ENCODE measurements at regions not wholly inside any gene's neighbourhood (a gene's known extent, or its start where the extent isn't known, plus 50 kb on each side); places are given as distances from the start of the nearest gene placed in this dataset.

GRCh38 chr12:23098110-23098509, 473.1 kb downstream of the ETNK1 start:
- H3K27me3 Mint-ChIP-seq (ENCODE audit: low read depth): no peaks in the 10 kb centered on the region; the same call in 1 of the 2 replicates
- POLR2A ChIA-PET: no interaction called here
- H3K4me3 Mint-ChIP-seq: no peak overlapping the region

DNA sequence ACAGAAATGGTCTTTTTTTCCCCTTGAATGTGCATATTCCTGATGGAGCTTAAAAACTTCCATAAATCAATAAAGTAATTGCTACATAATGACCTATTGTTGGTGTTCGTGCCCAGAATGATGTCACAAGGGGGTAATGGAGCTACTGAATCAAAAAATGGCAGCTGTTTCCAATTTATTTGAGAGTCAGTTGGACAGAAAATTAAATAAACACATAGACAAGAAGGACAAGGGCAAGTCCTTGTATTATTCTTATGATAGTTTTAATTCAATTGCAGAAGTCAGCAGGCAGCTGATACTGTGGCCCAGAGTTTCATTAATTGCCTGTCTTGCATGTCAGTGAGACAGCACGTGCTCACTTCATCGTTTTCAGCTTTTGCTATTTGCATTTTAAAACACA, 473.5 kb downstream of the ETNK1 start:
- no peak for DNase-seq (ENCODE audit: low spot score)
- CTCF ChIA-PET: interaction anchor here (0.9 kb wide), 1 partner anchor 243 kb away, joined by 3 read pairs; no protein-coding TSS in a partner anchor
- ATAC-seq: no peak
- TF ChIP-seq OVOL2 (CRISPR knock-in tag; IDR thresholded peaks at IDR 0.05; ENCODE audit: borderline replicate concordance): no peak
- no peak for TF ChIP-seq MAX (CRISPR knock-in tag; IDR thresholded peaks at IDR 0.05)
- no peak for TF ChIP-seq FOXK1 (CRISPR knock-in tag; IDR thresholded peaks at IDR 0.05)
- TF ChIP-seq MYBL2 (CRISPR knock-in tag; IDR thresholded peaks at IDR 0.05): no peak
- TF ChIP-seq ESRRA (CRISPR knock-in tag; IDR thresholded peaks at IDR 0.05; ENCODE audit: borderline replicate concordance): no peak
- TF ChIP-seq, protein P1, sequence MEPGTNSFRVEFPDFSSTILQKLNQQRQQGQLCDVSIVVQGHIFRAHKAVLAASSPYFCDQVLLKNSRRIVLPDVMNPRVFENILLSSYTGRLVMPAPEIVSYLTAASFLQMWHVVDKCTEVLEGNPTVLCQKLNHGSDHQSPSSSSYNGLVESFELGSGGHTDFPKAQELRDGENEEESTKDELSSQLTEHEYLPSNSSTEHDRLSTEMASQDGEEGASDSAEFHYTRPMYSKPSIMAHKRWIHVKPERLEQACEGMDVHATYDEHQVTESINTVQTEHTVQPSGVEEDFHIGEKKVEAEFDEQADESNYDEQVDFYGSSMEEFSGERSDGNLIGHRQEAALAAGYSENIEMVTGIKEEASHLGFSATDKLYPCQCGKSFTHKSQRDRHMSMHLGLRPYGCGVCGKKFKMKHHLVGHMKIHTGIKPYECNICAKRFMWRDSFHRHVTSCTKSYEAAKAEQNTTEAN (CRISPR knock-in tag; IDR thresholded peaks at IDR 0.05): no peak
- TF ChIP-seq TEAD4 (CRISPR knock-in tag; IDR thresholded peaks at IDR 0.05): no peak
- TF ChIP-seq RELA (CRISPR knock-in tag; IDR thresholded peaks at IDR 0.05; ENCODE audit: borderline replicate concordance): no peak
- no peak for TF ChIP-seq ZNF281 (CRISPR knock-in tag; IDR thresholded peaks at IDR 0.05)
- TF ChIP-seq NR3C1 (CRISPR knock-in tag; conservative IDR thresholded peaks at IDR 0.05; ENCODE audit: low read depth): no peak
- no peak for TF ChIP-seq JUN (CRISPR knock-in tag; IDR thresholded peaks at IDR 0.05)

More at GRCh38 chr12:23098110-23098509, 473.1 kb downstream of the ETNK1 start:
- ATAC-seq (no peak), DNase-seq (ENCODE audit: low spot score) (no peak)
- Mint-ChIP-seq H3K27ac (no peak overlapping the region), H3K9me3 (no peaks in the 10 kb centered on the region), H3K4me1 (peaks cover 34% of the 10 kb centered on the region), H3K36me3 (no peaks in the 10 kb centered on the region)
- TF ChIP-seq, protein P2, sequence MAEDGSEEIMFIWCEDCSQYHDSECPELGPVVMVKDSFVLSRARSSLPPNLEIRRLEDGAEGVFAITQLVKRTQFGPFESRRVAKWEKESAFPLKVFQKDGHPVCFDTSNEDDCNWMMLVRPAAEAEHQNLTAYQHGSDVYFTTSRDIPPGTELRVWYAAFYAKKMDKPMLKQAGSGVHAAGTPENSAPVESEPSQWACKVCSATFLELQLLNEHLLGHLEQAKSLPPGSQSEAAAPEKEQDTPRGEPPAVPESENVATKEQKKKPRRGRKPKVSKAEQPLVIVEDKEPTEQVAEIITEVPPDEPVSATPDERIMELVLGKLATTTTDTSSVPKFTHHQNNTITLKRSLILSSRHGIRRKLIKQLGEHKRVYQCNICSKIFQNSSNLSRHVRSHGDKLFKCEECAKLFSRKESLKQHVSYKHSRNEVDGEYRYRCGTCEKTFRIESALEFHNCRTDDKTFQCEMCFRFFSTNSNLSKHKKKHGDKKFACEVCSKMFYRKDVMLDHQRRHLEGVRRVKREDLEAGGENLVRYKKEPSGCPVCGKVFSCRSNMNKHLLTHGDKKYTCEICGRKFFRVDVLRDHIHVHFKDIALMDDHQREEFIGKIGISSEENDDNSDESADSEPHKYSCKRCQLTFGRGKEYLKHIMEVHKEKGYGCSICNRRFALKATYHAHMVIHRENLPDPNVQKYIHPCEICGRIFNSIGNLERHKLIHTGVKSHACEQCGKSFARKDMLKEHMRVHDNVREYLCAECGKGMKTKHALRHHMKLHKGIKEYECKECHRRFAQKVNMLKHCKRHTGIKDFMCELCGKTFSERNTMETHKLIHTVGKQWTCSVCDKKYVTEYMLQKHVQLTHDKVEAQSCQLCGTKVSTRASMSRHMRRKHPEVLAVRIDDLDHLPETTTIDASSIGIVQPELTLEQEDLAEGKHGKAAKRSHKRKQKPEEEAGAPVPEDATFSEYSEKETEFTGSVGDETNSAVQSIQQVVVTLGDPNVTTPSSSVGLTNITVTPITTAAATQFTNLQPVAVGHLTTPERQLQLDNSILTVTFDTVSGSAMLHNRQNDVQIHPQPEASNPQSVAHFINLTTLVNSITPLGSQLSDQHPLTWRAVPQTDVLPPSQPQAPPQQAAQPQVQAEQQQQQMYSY (CRISPR knock-in tag; IDR thresholded peaks at IDR 0.05): no peak
- TF ChIP-seq E2F1 (CRISPR knock-in tag; IDR thresholded peaks at IDR 0.05) (no peak), JUN (CRISPR knock-in tag; IDR thresholded peaks at IDR 0.05) (no peak), PREB (CRISPR knock-in tag; IDR thresholded peaks at IDR 0.05; ENCODE audit: borderline replicate concordance) (no peak), GABPB1 (CRISPR knock-in tag; IDR thresholded peaks at IDR 0.05) (no peak), ESRRA (CRISPR knock-in tag; IDR thresholded peaks at IDR 0.05; ENCODE audit: borderline replicate concordance) (no peak)
- TF ChIP-seq, protein P3, sequence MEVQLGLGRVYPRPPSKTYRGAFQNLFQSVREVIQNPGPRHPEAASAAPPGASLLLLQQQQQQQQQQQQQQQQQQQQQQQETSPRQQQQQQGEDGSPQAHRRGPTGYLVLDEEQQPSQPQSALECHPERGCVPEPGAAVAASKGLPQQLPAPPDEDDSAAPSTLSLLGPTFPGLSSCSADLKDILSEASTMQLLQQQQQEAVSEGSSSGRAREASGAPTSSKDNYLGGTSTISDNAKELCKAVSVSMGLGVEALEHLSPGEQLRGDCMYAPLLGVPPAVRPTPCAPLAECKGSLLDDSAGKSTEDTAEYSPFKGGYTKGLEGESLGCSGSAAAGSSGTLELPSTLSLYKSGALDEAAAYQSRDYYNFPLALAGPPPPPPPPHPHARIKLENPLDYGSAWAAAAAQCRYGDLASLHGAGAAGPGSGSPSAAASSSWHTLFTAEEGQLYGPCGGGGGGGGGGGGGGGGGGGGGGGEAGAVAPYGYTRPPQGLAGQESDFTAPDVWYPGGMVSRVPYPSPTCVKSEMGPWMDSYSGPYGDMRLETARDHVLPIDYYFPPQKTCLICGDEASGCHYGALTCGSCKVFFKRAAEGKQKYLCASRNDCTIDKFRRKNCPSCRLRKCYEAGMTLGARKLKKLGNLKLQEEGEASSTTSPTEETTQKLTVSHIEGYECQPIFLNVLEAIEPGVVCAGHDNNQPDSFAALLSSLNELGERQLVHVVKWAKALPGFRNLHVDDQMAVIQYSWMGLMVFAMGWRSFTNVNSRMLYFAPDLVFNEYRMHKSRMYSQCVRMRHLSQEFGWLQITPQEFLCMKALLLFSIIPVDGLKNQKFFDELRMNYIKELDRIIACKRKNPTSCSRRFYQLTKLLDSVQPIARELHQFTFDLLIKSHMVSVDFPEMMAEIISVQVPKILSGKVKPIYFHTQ (CRISPR knock-in tag; IDR thresholded peaks at IDR 0.05): no peak
- CTCF ChIA-PET: no interaction called here

More for the DNA sequence above, 473.5 kb downstream of the ETNK1 start:
- Mint-ChIP-seq H3K4me1 (peaks cover 34% of the 10 kb centered on the region), H3K27ac (no peak overlapping the region), H3K27me3 (ENCODE audit: low read depth) (no peaks in the 10 kb centered on the region; the same call in 1 of the 2 replicates), H3K9me3 (no peaks in the 10 kb centered on the region), H3K4me3 (no peak overlapping the region), H3K36me3 (no peaks in the 10 kb centered on the region)
- POLR2A ChIA-PET: no interaction called here
